ENCODE measurements at regions not wholly inside any gene's neighbourhood (a gene's known extent, or its start where the extent isn't known, plus 50 kb on each side); places are given as distances from the start of the nearest gene placed in this dataset.

DNA sequence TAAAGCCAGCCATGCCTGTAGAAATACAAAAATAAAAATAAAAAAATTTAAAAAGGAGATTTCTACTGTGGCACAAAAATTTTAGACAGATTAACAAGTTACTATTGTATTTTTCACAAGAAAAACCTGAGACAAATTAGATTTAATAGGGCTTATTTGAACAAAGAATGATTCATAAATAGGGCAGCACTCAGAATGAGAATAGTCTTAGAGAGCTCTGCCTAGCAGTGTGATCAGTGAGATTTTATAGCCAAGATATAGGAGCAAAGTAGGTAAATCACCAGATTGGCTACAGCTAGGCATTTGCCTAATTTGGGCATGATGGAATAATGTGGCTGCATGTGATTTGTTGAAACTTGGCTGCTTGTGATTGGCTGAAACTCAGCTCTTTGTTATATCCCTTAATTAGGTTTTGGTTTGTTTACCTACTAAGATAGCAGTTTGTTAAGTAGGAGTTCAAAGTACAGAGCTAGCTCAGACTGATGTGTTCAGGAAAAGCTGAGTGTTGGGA lies 279.7 kb upstream of the TMTC1 start:
- H3K4me3 ChIP-seq (ENCODE audit: insufficient read depth, low read depth, low read length), result no peak overlapping the region
- no peak overlapping the region for H2AFZ ChIP-seq (ENCODE audit: low read depth, low read length)
- H3K36me3 ChIP-seq (ENCODE audit: insufficient read depth, low read length), result no peaks in the 10 kb centered on the region
- Mint-ChIP-seq H3K36me3 (ENCODE audit: low read depth, unreplicated experiment) (no peaks in the 10 kb centered on the region), H3K9me3 (ENCODE audit: unreplicated experiment) (no peaks in the 10 kb centered on the region), H3K27me3 (ENCODE audit: low read depth, unreplicated experiment) (no peaks in the 10 kb centered on the region), H3K4me1 (ENCODE audit: low read depth, unreplicated experiment) (no peaks in the 10 kb centered on the region), H3K4me3 (ENCODE audit: unreplicated experiment) (no peak overlapping the region), H3K27ac (ENCODE audit: unreplicated experiment) (no peak overlapping the region)
- H3K79me2 ChIP-seq (ENCODE audit: insufficient read depth, low read length), result no peaks in the 10 kb centered on the region
- H3K4me2 ChIP-seq (ENCODE audit: low read length), result no peak overlapping the region
- TF ChIP-seq, protein P1, sequence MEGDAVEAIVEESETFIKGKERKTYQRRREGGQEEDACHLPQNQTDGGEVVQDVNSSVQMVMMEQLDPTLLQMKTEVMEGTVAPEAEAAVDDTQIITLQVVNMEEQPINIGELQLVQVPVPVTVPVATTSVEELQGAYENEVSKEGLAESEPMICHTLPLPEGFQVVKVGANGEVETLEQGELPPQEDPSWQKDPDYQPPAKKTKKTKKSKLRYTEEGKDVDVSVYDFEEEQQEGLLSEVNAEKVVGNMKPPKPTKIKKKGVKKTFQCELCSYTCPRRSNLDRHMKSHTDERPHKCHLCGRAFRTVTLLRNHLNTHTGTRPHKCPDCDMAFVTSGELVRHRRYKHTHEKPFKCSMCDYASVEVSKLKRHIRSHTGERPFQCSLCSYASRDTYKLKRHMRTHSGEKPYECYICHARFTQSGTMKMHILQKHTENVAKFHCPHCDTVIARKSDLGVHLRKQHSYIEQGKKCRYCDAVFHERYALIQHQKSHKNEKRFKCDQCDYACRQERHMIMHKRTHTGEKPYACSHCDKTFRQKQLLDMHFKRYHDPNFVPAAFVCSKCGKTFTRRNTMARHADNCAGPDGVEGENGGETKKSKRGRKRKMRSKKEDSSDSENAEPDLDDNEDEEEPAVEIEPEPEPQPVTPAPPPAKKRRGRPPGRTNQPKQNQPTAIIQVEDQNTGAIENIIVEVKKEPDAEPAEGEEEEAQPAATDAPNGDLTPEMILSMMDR (IDR thresholded peaks at IDR 0.05; ENCODE audit: insufficient read depth, low read depth, low read length), result no peak
- TF ChIP-seq EZH2 (IDR thresholded peaks at IDR 0.05; ENCODE audit: insufficient read depth, low read length), result no peak
- no peak overlapping the region for H3K27ac ChIP-seq (ENCODE audit: low read depth, low read length)
- H3K9me3 ChIP-seq (ENCODE audit: insufficient read depth, low read depth, low read length), result no peaks in the 10 kb centered on the region
- peaks cover 2% of the 10 kb centered on the region for H3K4me1 ChIP-seq (ENCODE audit: insufficient read depth, low read length)
- H3K9ac ChIP-seq (ENCODE audit: low read length), result no peak overlapping the region
- no peak for FAIRE-seq
- no peaks in the 10 kb centered on the region for H3K27me3 ChIP-seq (ENCODE audit: insufficient read depth, low read length)
- H4K20me1 ChIP-seq (ENCODE audit: insufficient read depth, low read length), result no peaks in the 10 kb centered on the region
- DNase-seq (ENCODE audit: low read depth), result no peak

DNA sequence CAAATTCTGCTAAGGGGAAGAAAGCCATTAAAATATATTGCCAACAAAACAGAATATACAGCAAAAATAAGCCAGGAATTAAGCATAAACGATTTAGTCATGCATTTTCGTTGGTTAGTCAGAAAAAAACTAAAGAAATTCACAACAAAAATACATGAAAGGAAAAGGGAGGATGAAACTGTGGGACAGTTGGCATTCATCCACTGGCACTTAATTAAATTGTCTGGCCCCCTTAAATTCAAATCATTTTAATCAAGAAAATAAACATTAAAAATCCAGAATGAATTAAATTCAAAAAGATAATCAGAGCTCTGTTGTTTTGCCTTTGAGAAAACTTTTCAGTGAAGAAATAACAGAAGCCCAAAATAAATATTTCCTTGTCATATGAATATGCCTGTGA lies 264.6 kb upstream of the TMTC1 start:
- H3K36me3 Mint-ChIP-seq (ENCODE audit: low read depth, unreplicated experiment), result no peaks in the 10 kb centered on the region
- Histone ChIP-seq H4K20me1 (ENCODE audit: insufficient read depth, low read length) (no peaks in the 10 kb centered on the region), H3K27ac (ENCODE audit: low read depth, low read length) (peak overlapping the region; percentile 80), H3K36me3 (ENCODE audit: insufficient read depth, low read length) (no peaks in the 10 kb centered on the region), H3K79me2 (ENCODE audit: insufficient read depth, low read length) (no peaks in the 10 kb centered on the region), H3K4me3 (ENCODE audit: insufficient read depth, low read depth, low read length) (no peak overlapping the region), H3K27me3 (ENCODE audit: insufficient read depth, low read length) (no peaks in the 10 kb centered on the region), H3K4me2 (ENCODE audit: low read length) (peak overlapping the region; percentile 84), H2AFZ (ENCODE audit: low read depth, low read length) (no peak overlapping the region), H3K4me1 (ENCODE audit: insufficient read depth, low read length) (peaks cover 21% of the 10 kb centered on the region), H3K9me3 (ENCODE audit: insufficient read depth, low read depth, low read length) (no peaks in the 10 kb centered on the region), H3K9ac (ENCODE audit: low read length) (no peak overlapping the region)
- DNase-seq (ENCODE audit: low read depth) (no peak), FAIRE-seq (no peak)
- H3K4me1 Mint-ChIP-seq (ENCODE audit: low read depth, unreplicated experiment), result peaks cover 14% of the 10 kb centered on the region
- TF ChIP-seq, protein P1 (IDR thresholded peaks at IDR 0.05; ENCODE audit: insufficient read depth, low read depth, low read length), result no peak
- TF ChIP-seq EZH2 (IDR thresholded peaks at IDR 0.05; ENCODE audit: insufficient read depth, low read length), result no peak
- no peak overlapping the region for H3K4me3 Mint-ChIP-seq (ENCODE audit: unreplicated experiment)
- H3K9me3 Mint-ChIP-seq (ENCODE audit: unreplicated experiment), result no peaks in the 10 kb centered on the region
- no peak overlapping the region for H3K27ac Mint-ChIP-seq (ENCODE audit: unreplicated experiment)
- H3K27me3 Mint-ChIP-seq (ENCODE audit: low read depth, unreplicated experiment), result no peaks in the 10 kb centered on the region

DNA sequence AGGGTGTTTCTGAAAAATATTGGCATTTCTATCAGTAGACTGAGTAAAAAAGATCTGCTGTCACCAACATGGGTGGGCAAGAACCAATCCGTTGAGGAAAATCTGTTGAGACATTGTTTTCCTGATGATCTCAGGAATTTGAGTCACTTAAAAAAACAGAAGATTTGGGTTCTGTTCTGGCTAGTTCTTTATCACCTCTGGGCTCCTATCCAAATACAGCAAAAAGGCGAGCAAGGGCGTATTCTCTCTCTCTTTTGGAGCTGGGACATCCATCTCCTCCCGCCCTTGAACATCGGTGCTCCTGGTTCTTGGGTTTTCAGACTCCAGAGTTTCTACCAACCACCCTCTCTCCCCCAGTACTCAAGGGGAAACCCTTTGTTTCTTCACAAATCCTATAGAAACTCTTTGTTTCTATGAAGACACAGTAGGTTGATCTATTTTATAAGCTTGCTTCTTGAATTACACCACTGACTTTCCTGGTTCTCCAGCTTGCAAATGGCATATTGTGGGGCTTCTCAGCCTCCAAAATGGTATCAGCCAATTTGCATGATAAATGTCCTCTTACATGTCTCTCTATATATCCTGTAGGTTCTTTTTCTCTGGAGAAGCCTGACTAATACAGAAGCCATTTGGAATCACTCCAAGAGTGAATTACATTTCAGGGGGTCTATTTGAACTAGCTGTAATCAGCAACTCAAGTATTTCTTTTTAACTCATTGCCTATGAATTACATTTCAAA lies 263.9 kb upstream of the TMTC1 start:
- H3K36me3 ChIP-seq (ENCODE audit: insufficient read depth, low read length), result no peaks in the 10 kb centered on the region
- Mint-ChIP-seq H3K27me3 (ENCODE audit: low read depth, unreplicated experiment) (no peaks in the 10 kb centered on the region), H3K4me1 (ENCODE audit: low read depth, unreplicated experiment) (peaks cover 14% of the 10 kb centered on the region), H3K27ac (ENCODE audit: unreplicated experiment) (peak overlapping the region; percentile 51), H3K4me3 (ENCODE audit: unreplicated experiment) (no peak overlapping the region), H3K9me3 (ENCODE audit: unreplicated experiment) (no peaks in the 10 kb centered on the region), H3K36me3 (ENCODE audit: low read depth, unreplicated experiment) (no peaks in the 10 kb centered on the region)
- peak overlapping the region; percentile 84 for H3K4me2 ChIP-seq (ENCODE audit: low read length)
- H3K4me1 ChIP-seq (ENCODE audit: insufficient read depth, low read length), result peaks cover 25% of the 10 kb centered on the region
- peak overlapping the region; percentile 18 for H2AFZ ChIP-seq (ENCODE audit: low read depth, low read length)
- no peak for TF ChIP-seq EZH2 (IDR thresholded peaks at IDR 0.05; ENCODE audit: insufficient read depth, low read length)
- TF ChIP-seq, protein P1 (IDR thresholded peaks at IDR 0.05; ENCODE audit: insufficient read depth, low read depth, low read length), result no peak
- H3K9me3 ChIP-seq (ENCODE audit: insufficient read depth, low read depth, low read length), result no peaks in the 10 kb centered on the region
- peak overlapping the region; percentile 80 for H3K27ac ChIP-seq (ENCODE audit: low read depth, low read length)
- DNase-seq (ENCODE audit: low read depth), result peak; percentile 67
- peak; percentile 49 for FAIRE-seq
- peak overlapping the region; percentile 54 for H3K9ac ChIP-seq (ENCODE audit: low read length)
- H3K27me3 ChIP-seq (ENCODE audit: insufficient read depth, low read length), result no peaks in the 10 kb centered on the region
- H3K4me3 ChIP-seq (ENCODE audit: insufficient read depth, low read depth, low read length), result peak overlapping the region; percentile 43
- H3K79me2 ChIP-seq (ENCODE audit: insufficient read depth, low read length), result no peaks in the 10 kb centered on the region
- no peaks in the 10 kb centered on the region for H4K20me1 ChIP-seq (ENCODE audit: insufficient read depth, low read length)
